ENCODE measurements at regions not wholly inside any gene's neighbourhood (a gene's known extent, or its start where the extent isn't known, plus 50 kb on each side); places are given as distances from the start of the nearest gene placed in this dataset.

GRCh38 chr11:19509215-19509614, 203.4 kb upstream of the NAV2 start:
- H3K36me3 ChIP-seq (ENCODE audit: insufficient read depth, low read depth, low read length), result no peaks in the 10 kb centered on the region
- no peaks in the 10 kb centered on the region for H3K9me3 ChIP-seq (ENCODE audit: insufficient read depth, low read depth, low read length)
- H3K27me3 ChIP-seq (ENCODE audit: insufficient read depth, low read length), result peaks cover 4% of the 10 kb centered on the region; the same call in 1 of the 2 replicates
- no peak overlapping the region for H3K27ac ChIP-seq (ENCODE audit: low read length)
- H3K9ac ChIP-seq (ENCODE audit: low read depth, low read length), result no peak overlapping the region
- H3K4me1 ChIP-seq (ENCODE audit: insufficient read depth, low read length), result no peaks in the 10 kb centered on the region
- no peak overlapping the region for H3K4me3 ChIP-seq (ENCODE audit: low read length)

DNA sequence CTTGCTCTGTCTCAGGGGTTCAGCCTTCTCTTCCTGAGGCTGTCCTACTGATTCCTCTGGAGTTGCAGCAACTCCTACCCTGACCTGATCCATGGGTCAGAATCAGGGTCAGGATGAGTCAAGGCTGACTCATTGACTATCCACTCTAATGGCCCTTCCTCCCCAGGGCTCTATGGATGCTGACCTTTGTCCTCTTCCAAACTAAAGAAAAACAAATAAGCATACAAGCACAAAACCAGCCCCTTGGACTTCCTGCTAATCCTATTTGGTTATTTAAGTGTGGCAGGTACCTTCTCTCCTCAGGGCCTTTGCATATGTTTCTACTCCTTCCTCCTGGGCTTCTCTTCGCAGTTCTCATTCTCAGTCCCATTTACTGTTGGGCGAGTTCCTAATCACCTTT, 204.5 kb upstream of the NAV2 start:
- Histone ChIP-seq H3K27ac (ENCODE audit: low read length) (no peak overlapping the region), H3K9ac (ENCODE audit: low read depth, low read length) (no peak overlapping the region), H3K4me3 (ENCODE audit: low read length) (no peak overlapping the region), H3K27me3 (ENCODE audit: insufficient read depth, low read length) (peaks cover 4% of the 10 kb centered on the region; the same call in 1 of the 2 replicates), H3K4me1 (ENCODE audit: insufficient read depth, low read length) (no peaks in the 10 kb centered on the region), H3K36me3 (ENCODE audit: insufficient read depth, low read depth, low read length) (no peaks in the 10 kb centered on the region), H3K9me3 (ENCODE audit: insufficient read depth, low read depth, low read length) (no peaks in the 10 kb centered on the region)

GRCh38 chr11:19506816-19507486, 205.7 kb upstream of the NAV2 start:
- Histone ChIP-seq H3K4me3 (ENCODE audit: low read length) (no peak overlapping the region), H3K36me3 (ENCODE audit: insufficient read depth, low read depth, low read length) (no peaks in the 10 kb centered on the region), H3K27ac (ENCODE audit: low read length) (no peak overlapping the region), H3K9me3 (ENCODE audit: insufficient read depth, low read depth, low read length) (no peaks in the 10 kb centered on the region), H3K9ac (ENCODE audit: low read depth, low read length) (no peak overlapping the region), H3K27me3 (ENCODE audit: insufficient read depth, low read length) (peaks cover 4% of the 10 kb centered on the region; the same call in 1 of the 2 replicates), H3K4me1 (ENCODE audit: insufficient read depth, low read length) (no peaks in the 10 kb centered on the region)

DNA sequence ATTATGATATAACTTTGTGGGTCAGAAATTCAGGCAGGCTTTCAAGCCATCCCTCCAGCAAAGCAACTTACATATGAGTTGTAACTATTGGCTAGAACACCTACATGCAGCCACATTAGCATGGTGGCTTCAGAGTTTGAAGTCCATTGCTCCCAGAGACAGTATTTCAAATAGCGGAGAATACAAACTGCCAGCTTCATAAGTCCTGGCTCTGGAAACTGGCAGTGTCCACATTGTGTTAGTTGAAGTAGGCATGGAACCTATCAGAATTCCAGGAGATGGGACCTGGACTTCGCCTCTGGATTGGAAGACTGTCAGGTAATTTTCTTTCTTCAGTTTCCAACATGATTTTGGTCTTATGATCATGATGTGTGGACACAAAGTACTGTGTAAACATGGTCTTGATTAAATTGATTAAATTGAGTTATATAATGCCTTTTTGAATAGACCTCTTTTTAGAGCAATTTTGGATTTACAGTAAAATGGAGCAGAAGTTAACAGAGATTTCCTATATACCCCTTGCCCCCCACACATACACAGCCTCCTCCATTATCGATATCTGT, 209.9 kb upstream of the NAV2 start:
- Histone ChIP-seq H3K4me1 (ENCODE audit: insufficient read depth, low read length) (no peaks in the 10 kb centered on the region), H3K4me3 (ENCODE audit: low read length) (no peak overlapping the region), H3K9ac (ENCODE audit: low read depth, low read length) (no peak overlapping the region), H3K36me3 (ENCODE audit: insufficient read depth, low read depth, low read length) (no peaks in the 10 kb centered on the region), H3K27me3 (ENCODE audit: insufficient read depth, low read length) (no peaks in the 10 kb centered on the region), H3K27ac (ENCODE audit: low read length) (no peak overlapping the region), H3K9me3 (ENCODE audit: insufficient read depth, low read depth, low read length) (no peaks in the 10 kb centered on the region)

DNA sequence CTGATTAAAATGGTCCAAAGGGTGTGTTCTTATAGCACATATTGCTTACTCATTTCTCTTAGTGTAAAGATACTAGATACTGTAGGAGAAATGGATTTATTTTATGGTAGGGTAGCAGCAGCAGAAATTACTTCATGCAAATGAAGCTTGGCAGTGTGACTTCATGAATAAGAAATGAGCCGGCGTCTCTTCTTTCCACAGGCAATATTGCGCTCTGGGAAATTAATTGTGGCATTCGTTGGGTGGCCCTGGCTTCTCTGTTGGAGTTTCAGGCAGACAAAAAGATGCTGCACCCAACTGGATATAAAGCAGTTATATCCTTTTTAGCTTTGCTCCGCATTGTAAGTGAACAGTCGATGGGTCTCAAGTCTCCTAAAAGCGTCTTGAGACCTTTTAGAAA, 211.0 kb upstream of the NAV2 start:
- H3K27me3 ChIP-seq (ENCODE audit: insufficient read depth, low read length), result no peaks in the 10 kb centered on the region
- no peak overlapping the region for H3K27ac ChIP-seq (ENCODE audit: low read length)
- H3K4me3 ChIP-seq (ENCODE audit: low read length), result no peak overlapping the region
- H3K9me3 ChIP-seq (ENCODE audit: insufficient read depth, low read depth, low read length), result no peaks in the 10 kb centered on the region
- H3K4me1 ChIP-seq (ENCODE audit: insufficient read depth, low read length), result no peaks in the 10 kb centered on the region
- no peaks in the 10 kb centered on the region for H3K36me3 ChIP-seq (ENCODE audit: insufficient read depth, low read depth, low read length)
- no peak overlapping the region for H3K9ac ChIP-seq (ENCODE audit: low read depth, low read length)

- no peaks in the 10 kb centered on the region for H3K9me3 ChIP-seq (ENCODE audit: insufficient read depth, low read depth, low read length)
- H3K4me3 ChIP-seq (ENCODE audit: low read length), result no peak overlapping the region
- no peak overlapping the region for H3K9ac ChIP-seq (ENCODE audit: low read depth, low read length)
- no peaks in the 10 kb centered on the region for H3K4me1 ChIP-seq (ENCODE audit: insufficient read depth, low read length)
- H3K27me3 ChIP-seq (ENCODE audit: insufficient read depth, low read length), result no peaks in the 10 kb centered on the region
- H3K36me3 ChIP-seq (ENCODE audit: insufficient read depth, low read depth, low read length), result no peaks in the 10 kb centered on the region
- no peak overlapping the region for H3K27ac ChIP-seq (ENCODE audit: low read length)
Measured at GRCh38 chr11:19499999-19500398, 212.6 kb upstream of the NAV2 start.

- Histone ChIP-seq H3K36me3 (ENCODE audit: insufficient read depth, low read depth, low read length) (no peaks in the 10 kb centered on the region), H3K27ac (ENCODE audit: low read length) (no peak overlapping the region), H3K4me1 (ENCODE audit: insufficient read depth, low read length) (no peaks in the 10 kb centered on the region), H3K9ac (ENCODE audit: low read depth, low read length) (no peak overlapping the region), H3K27me3 (ENCODE audit: insufficient read depth, low read length) (no peaks in the 10 kb centered on the region), H3K4me3 (ENCODE audit: low read length) (no peak overlapping the region), H3K9me3 (ENCODE audit: insufficient read depth, low read depth, low read length) (no peaks in the 10 kb centered on the region)
Measured at GRCh38 chr11:19499026-19499669, 213.5 kb upstream of the NAV2 start.

DNA sequence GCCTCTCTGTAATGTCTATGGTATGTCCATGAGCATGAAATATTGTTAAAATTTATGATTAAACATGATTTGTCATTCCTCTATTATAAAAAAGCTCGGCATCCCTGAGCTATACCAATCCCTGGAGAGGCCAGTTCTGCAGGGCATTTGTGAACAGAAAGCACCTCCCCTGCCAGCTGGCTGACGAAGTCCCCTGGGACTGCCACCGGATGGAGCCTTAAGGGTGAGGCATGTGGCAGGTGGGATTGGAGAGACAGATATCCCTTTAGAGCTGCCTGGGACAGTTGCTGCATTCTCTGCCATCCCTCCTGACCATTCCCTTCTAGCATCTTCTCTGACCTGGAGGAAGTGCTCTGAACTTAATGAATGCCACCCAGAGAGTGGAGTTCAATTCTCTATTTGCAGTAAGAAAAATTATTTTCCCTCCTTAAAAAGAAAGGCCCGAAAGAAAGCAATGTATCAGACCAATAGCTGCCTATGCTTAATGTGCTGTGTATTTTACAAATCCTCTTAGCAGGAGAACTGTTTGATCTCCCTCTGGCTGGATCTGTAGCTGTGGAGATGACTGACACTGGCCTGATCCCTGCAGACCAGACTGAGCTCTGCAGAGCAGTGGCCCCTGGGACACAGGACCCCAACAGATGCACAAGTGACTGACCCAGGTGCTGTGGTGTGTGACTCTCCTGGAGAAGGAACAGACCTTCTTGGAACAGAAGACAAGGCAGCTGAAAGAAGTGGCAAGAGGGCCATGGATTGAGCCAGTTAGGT, 219.0 kb upstream of the NAV2 start:
- no peaks in the 10 kb centered on the region for H3K4me1 ChIP-seq (ENCODE audit: insufficient read depth, low read length)
- no peak overlapping the region for H3K9ac ChIP-seq (ENCODE audit: low read depth, low read length)
- no peak overlapping the region for H3K27ac ChIP-seq (ENCODE audit: low read length)
- no peak overlapping the region for H3K4me3 ChIP-seq (ENCODE audit: low read length)
- H3K36me3 ChIP-seq (ENCODE audit: insufficient read depth, low read depth, low read length), result no peaks in the 10 kb centered on the region
- no peaks in the 10 kb centered on the region for H3K27me3 ChIP-seq (ENCODE audit: insufficient read depth, low read length)
- H3K9me3 ChIP-seq (ENCODE audit: insufficient read depth, low read depth, low read length), result no peaks in the 10 kb centered on the region

GRCh38 chr11:19482319-19483100, 230.1 kb upstream of the NAV2 start:
- Histone ChIP-seq H3K9me3 (ENCODE audit: insufficient read depth, low read depth, low read length) (no peaks in the 10 kb centered on the region), H3K4me3 (ENCODE audit: low read length) (no peak overlapping the region), H3K4me1 (ENCODE audit: insufficient read depth, low read length) (no peaks in the 10 kb centered on the region), H3K27me3 (ENCODE audit: insufficient read depth, low read length) (no peaks in the 10 kb centered on the region), H3K36me3 (ENCODE audit: insufficient read depth, low read depth, low read length) (no peaks in the 10 kb centered on the region), H3K27ac (ENCODE audit: low read length) (no peak overlapping the region), H3K9ac (ENCODE audit: low read depth, low read length) (no peak overlapping the region)

GRCh38 chr11:19480540-19480939, 232.1 kb upstream of the NAV2 start:
- no peaks in the 10 kb centered on the region for H3K36me3 ChIP-seq (ENCODE audit: insufficient read depth, low read depth, low read length)
- no peaks in the 10 kb centered on the region for H3K4me1 ChIP-seq (ENCODE audit: insufficient read depth, low read length)
- no peak overlapping the region for H3K27ac ChIP-seq (ENCODE audit: low read length)
- H3K9ac ChIP-seq (ENCODE audit: low read depth, low read length), result no peak overlapping the region
- no peaks in the 10 kb centered on the region for H3K27me3 ChIP-seq (ENCODE audit: insufficient read depth, low read length)
- no peak overlapping the region for H3K4me3 ChIP-seq (ENCODE audit: low read length)
- no peaks in the 10 kb centered on the region for H3K9me3 ChIP-seq (ENCODE audit: insufficient read depth, low read depth, low read length)

DNA sequence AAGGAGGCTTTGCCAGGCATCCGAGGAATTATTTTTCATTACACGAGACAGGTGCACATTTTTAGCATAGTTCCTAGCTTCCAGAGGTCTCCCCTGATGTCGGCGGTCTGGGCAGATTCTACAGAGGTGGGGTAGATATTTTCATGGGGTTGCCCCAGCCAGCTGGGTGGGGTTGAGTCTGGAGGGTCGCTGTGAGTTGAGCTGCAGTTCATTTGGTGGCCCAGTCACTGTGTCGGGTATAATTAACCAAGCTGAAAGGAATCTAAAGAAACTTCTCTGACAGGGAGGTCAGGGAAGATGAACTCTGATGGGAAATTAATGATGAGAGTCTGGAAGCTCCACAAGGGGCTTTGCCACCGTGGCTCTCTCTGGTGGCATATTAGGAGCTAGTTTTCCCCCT, 233.7 kb upstream of the NAV2 start:
- Histone ChIP-seq H3K27me3 (ENCODE audit: insufficient read depth, low read length) (no peaks in the 10 kb centered on the region), H3K4me1 (ENCODE audit: insufficient read depth, low read length) (peaks cover 6% of the 10 kb centered on the region; the same call in 1 of the 2 replicates), H3K9ac (ENCODE audit: low read depth, low read length) (no peak overlapping the region), H3K27ac (ENCODE audit: low read length) (no peak overlapping the region), H3K4me3 (ENCODE audit: low read length) (no peak overlapping the region), H3K36me3 (ENCODE audit: insufficient read depth, low read depth, low read length) (no peaks in the 10 kb centered on the region), H3K9me3 (ENCODE audit: insufficient read depth, low read depth, low read length) (no peaks in the 10 kb centered on the region)

Measured in iPS-20b (cell line).